HG03135 (cell line): ENCODE measurements at regions not wholly inside any gene's neighbourhood (a gene's known extent, or its start where the extent isn't known, plus 50 kb on each side); places are given as distances from the start of the nearest gene placed in this dataset.

Source experiments
- ATAC-seq: cut with Tn5 transposase; IDR thresholded peaks from one replicate; pipeline ENCODE4 v1.9.1; 2021; ENCODE audit warnings: mild to moderate bottlenecking, moderate library complexity; ENCODE audit not compliant: unreplicated experiment

DNA sequence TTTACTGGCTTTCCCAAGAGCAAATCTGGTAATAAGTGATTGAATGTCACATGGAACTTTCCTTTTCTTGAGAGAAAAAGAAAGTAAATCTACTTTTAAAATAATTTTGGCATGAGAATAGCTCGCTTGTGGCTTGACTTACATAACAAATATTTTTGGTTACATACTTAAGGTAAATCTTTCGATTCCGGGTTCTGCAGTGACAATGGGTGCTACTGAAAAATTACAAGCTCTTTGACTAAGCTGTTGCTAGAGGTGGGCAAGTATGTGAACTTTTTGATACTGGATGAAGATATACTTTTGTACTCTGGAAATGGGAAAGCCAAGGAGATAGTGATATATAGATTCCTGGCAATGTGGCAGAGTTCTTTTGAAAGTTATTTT, 51.9 kb upstream of the OTOL1 start:
- no peak for ATAC-seq

DNA sequence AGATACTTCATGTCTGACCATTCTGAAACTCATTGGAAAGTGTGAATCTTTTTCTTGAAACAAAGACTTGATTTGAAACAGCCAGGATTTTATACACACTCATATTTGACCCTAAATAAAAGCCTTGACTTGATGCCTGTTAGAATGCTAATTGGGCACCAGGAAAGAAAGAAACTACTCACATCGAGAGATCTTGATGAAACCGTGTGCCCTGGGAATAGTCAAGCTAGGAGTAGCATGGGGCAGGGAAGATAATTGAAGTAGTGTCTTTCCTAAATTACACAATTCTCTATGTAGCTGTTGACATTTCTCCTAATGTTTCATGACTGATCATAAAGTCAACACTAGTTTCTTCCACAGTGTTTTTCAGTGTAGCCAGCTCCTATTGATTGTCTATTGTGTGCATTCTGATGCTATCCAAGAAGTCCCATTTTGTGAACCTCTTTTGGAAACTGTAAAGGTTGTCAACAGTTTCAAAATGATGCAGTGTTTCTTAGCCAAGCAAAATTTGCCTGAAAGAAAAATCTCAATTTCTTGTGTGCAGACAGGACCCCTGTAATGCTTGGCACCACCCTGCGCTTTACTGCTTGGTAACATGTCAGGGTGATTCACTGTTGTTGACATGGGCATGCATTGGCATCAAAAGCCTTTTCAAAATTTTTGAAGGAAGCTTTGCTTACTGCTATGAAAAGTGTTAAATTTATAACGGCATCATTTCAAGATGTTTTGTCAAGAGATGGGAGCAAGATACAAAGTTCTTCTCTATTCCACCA, 52.5 kb upstream of the OTOL1 start:
- no peak for ATAC-seq

GRCh38 chr3:161430307-161430706, 59.0 kb upstream of the SPTSSB start:
- no peak for ATAC-seq

DNA sequence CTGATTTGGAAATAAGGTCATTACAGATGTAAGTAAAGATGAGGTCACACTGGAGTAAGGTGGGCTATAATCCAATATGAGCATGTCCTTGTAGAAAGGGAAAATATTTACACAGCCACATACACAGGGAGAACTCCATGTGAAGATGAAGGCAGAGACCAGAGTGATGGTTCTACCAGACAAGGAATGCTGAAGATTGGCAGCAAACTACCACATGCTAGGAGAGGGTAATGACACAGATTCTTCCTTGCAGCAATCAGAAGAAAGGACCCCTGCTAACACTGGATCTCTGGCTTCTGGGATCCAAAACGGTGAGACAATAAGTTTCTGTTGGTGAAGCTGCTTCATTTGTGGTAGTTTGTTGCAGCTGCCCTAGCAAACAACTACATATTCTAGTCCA, 56.0 kb upstream of the SPTSSB start:
- ATAC-seq = no peak

- ATAC-seq = no peak
Observed at GRCh38 chr3:161426758-161427157, 55.4 kb upstream of the SPTSSB start.

GRCh38 chr3:161423911-161424522, 52.7 kb upstream of the SPTSSB start:
- peak; percentile 77 for ATAC-seq

DNA sequence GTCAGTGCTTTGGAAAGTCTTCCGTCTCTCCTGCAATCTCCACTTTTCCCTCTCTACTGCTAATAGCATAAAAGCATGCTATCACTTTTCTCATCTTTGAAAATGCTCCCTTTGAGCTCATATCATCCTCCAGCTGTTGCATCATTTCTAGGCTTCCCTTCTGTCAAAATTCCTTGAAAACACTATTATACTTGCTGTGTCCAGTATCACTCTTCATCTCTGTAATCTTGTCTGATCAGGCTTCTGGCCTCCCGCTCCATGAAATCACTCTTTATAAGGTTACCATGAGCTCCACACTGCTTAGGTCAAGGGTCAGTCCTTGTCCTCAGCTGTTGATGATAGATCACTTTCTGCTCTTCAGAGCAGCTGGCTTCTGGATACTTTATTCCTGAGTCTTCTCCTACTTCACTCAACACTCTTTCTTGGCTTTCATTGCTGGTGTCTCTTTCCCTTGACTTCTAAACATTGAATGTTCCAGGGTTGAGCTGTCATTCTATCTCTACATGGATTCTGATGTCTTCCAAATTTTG, 50.9 kb upstream of the SPTSSB start:
- no peak for ATAC-seq
